Spleen (tissue), 11 donors: ENCODE measurements at regions not wholly inside any gene's neighbourhood (a gene's known extent, or its start where the extent isn't known, plus 50 kb on each side); places are given as distances from the start of the nearest gene placed in this dataset.

Experiments
- DNase-seq: peaks from one replicate; pipeline ENCODE4 v3.0.0-alpha.2; 2020
- H3K27ac ChIP-seq, 8 donors: fragments of 200-600 bp; sonication (generic) in 7 of 8; 1 replicate in 4 of 8; 2 replicates in 4 of 8; pipeline versions ENCODE4 v1.5.0 to v1.8.0; 2016 to 2021; ENCODE audit warnings: inconsistent platforms in 4 of 8, mild to moderate bottlenecking in 4 of 8, moderate library complexity in 1 of 8
- H3K27me3 ChIP-seq, 7 donors: fragments of 200-600 bp; sonication (generic) in 6 of 7; replicated peaks in 1 of 7; 1 replicate in 4 of 7; 2 replicates in 3 of 7; pipeline versions ENCODE4 v1.5.0 to v1.8.0; 2016 to 2021; ENCODE audit warnings: inconsistent platforms in 3 of 7, mild to moderate bottlenecking in 1 of 7
- H3K36me3 ChIP-seq, 6 donors: fragments of 200-600 bp; sonication (generic) in 5 of 6; 1 replicate in 4 of 6; 2 replicates in 2 of 6; pipeline versions ENCODE4 v1.5.0 to v1.8.0; 2016 to 2021; ENCODE audit warnings: inconsistent platforms in 2 of 6
- H3K4me1 ChIP-seq, 6 donors: fragments of 200-600 bp; sonication (generic) in 5 of 6; 1 replicate in 3 of 6; 2 replicates in 3 of 6; pipeline versions ENCODE4 v1.5.0 to v1.8.0; 2016 to 2021; ENCODE audit warnings: inconsistent platforms in 3 of 6
- H3K4me3 ChIP-seq, 8 donors: fragments of 200-600 bp; sonication (generic) in 7 of 8; 1 replicate in 4 of 8; 2 replicates in 4 of 8; pipeline versions ENCODE4 v1.5.0 to v1.8.0; 2016 to 2021; ENCODE audit warnings: inconsistent platforms in 4 of 8, mild to moderate bottlenecking in 4 of 8, moderate library complexity in 2 of 8
- H3K9me3 ChIP-seq, 8 donors: fragments of 200-600 bp; sonication (generic) in 7 of 8; 1 replicate in 4 of 8; 2 replicates in 4 of 8; pipeline versions ENCODE4 v1.5.0 to v1.8.0; 2016 to 2021; ENCODE audit warnings: inconsistent platforms in 4 of 8
- CTCF ChIP-seq, 11 experiments: fragments of 200-600 bp in 7 of 11; fragments of 450-650 bp in 4 of 11; sonication (generic) in 4 of 11; IDR thresholded peaks in 8 of 11; conservative IDR thresholded peaks in 3 of 11; 1 replicate in 7 of 11; 2 replicates in 4 of 11; pipeline versions ENCODE4 v1.4.0 to v1.8.0; 2016 to 2021; ENCODE audit warnings: antibody characterized with exemption in 11 of 11, inconsistent platforms in 4 of 11, mild to moderate bottlenecking in 1 of 11
- POLR2A ChIP-seq, 3 donors: fragments of 450-650 bp; IDR thresholded peaks; one replicate each; pipeline ENCODE4 v1.5.1; 2017; ENCODE audit warnings: antibody characterized with exemption in 3 of 3, mild to moderate bottlenecking in 1 of 3
- POLR2AphosphoS5 ChIP-seq, 3 donors: sonication (generic); formaldehyde crosslinking; IDR thresholded peaks; one replicate each; pipeline ENCODE4 v1.5.1; 2017; ENCODE audit warnings: antibody characterized with exemption in 3 of 3
- WGBS, 5 donors: extraction: QIAGEN DNeasy Blood & Tissue Kit in 3 of 5; methylation state at CpG; one replicate each; pipeline versions ENCODE4 v1.1.5 to v1.1.7; 2013 to 2018; 5-methylcytosine and 5-hydroxymethylcytosine counted together
- intact Hi-C: fragments of 100-400 bp; cut with DNase I; formaldehyde crosslinking; loops from one replicate; pipeline ENCODE4 v1.15.0; 2023; ENCODE audit warnings: low total_unique reads
- donor health status: healthy with polysubstance abuse.
- donor health status: DM: no; HTN: no; CAD: no; lungs with moderate emphysema.
- donor health status: DM: no; HTN: no; CAD: no.
- donor health status: Bipolar disorder and iron deficiency.
- donor health status: healthy.
- donor health status: DM: no; HTN: no; CAD: no.
- donor health status: DM: yes; HTN: yes; CAD: no.

GRCh38 chr6:1257778-1258177, 54.1 kb upstream of the FOXQ1 start:
- Histone ChIP-seq H3K4me1 (no peaks in the 10 kb centered on the region), H3K27ac (no peak overlapping the region), H3K9me3 (no peaks in the 10 kb centered on the region), H3K36me3 (no peaks in the 10 kb centered on the region), H3K27me3 (peaks cover 0 to 32% (median 0%) of the 10 kb centered on the region in 7 donors), H3K4me3 (no peak overlapping the region)
- WGBS, 5 donors: 78 to 86% (median 82%) methylated on average over 7 of the region's 7 CpGs
- intact Hi-C loops: no loop called here
- DNase-seq: no peak
- TF ChIP-seq CTCF (IDR thresholded peaks at IDR 0.05 in 8 of 11, conservative IDR thresholded peaks at IDR 0.05 in 3 of 11): no peak
- no peak for TF ChIP-seq POLR2AphosphoS5 (IDR thresholded peaks at IDR 0.05)
- TF ChIP-seq POLR2A (IDR thresholded peaks at IDR 0.05): no peak

DNA sequence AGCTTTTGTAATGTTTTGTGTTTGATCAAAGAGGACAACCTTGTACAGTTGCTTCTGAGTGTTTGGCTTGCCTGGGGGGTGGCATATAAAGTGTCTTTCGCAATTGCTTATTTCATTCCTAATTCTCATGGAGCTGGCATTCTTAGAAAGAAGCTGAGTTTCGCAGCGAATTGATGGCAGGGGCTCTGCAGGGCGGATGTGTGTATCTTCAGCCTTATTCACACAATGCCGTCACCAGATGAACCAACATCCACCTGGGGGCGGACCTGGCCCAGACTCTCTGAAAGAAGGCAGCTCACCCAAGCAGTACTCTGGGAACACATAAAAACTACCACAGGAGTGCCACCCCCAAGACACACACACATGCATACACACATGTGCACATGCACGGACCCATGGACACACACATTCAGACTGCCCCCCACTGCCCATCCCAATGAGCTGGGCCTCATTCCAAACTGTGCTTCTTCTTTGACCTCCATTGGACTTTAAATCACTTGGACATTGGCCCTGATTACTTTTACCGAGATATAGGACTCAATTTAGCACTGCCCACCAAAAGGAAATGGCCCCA, 55.4 kb upstream of the FOXQ1 start:
- Histone ChIP-seq H3K4me1 (no peaks in the 10 kb centered on the region), H3K27me3 (peaks cover 0 to 37% (median 0%) of the 10 kb centered on the region in 7 donors), H3K4me3 (no peak overlapping the region), H3K9me3 (no peaks in the 10 kb centered on the region), H3K27ac (no peak overlapping the region), H3K36me3 (no peaks in the 10 kb centered on the region)
- TF ChIP-seq POLR2AphosphoS5 (IDR thresholded peaks at IDR 0.05): no peak
- TF ChIP-seq POLR2A (IDR thresholded peaks at IDR 0.05): no peak
- TF ChIP-seq CTCF (IDR thresholded peaks at IDR 0.05 in 8 of 11, conservative IDR thresholded peaks at IDR 0.05 in 3 of 11): no peak
- no peak for DNase-seq
- intact Hi-C loops: no loop called here
- 82 to 96% (median 89%) methylated on average over 7 to 8 of the region's 8 CpGs for WGBS, 5 donors

DNA sequence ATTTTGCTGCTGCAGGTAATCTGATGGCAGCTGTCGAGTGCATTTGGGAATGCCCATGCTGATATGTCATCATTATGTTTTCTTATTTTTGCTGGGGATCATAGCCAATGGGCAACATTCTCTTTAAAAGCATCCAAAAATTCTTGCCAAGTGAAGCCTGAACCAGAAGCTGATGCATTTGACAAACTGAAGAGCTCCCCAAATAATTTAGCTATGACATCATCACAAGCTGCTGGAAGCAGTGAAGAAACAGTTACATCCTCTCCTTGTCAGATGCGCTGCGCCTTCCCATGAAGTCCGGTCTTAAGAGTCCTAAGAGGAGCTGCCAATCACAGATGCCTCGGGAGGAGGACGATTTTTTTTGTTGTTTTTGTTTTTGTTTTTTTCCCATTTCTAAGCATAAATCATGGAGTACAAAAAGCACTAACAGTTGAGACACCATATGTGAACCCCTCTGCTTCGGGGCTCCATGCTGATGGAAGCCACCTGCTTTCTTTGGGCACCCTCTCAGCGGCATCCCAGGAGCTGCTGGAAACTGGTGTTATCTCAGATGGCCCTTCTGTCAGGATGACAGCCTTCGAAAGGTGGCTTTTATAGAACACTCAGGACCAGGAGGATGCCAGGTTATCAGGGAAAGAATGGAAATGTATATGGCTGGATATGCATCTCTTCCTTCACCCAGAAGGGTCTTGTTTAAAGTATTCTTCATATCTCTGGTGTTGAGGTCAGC, 56.1 kb upstream of the FOXQ1 start:
- H3K36me3 ChIP-seq: no peaks in the 10 kb centered on the region
- H3K4me1 ChIP-seq: no peaks in the 10 kb centered on the region
- WGBS, 5 donors: 62 to 80% (median 71%) methylated on average over 9 of the region's 9 CpGs
- peaks cover 0 to 44% (median 0%) of the 10 kb centered on the region in 7 donors for H3K27me3 ChIP-seq
- no peaks in the 10 kb centered on the region for H3K9me3 ChIP-seq
- no peak overlapping the region for H3K27ac ChIP-seq
- no peak overlapping the region for H3K4me3 ChIP-seq
- no peak for DNase-seq
- intact Hi-C loops: no loop called here
- TF ChIP-seq POLR2AphosphoS5 (IDR thresholded peaks at IDR 0.05) (no peak), POLR2A (IDR thresholded peaks at IDR 0.05) (no peak), CTCF (IDR thresholded peaks at IDR 0.05 in 8 of 11, conservative IDR thresholded peaks at IDR 0.05 in 3 of 11) (no peak)

GRCh38 chr6:1254326-1254725, 57.6 kb upstream of the FOXQ1 start:
- Histone ChIP-seq H3K4me1 (no peaks in the 10 kb centered on the region), H3K9me3 (no peaks in the 10 kb centered on the region), H3K27me3 (peaks cover 0 to 50% (median 0%) of the 10 kb centered on the region in 7 donors), H3K36me3 (no peaks in the 10 kb centered on the region), H3K4me3 (no peak overlapping the region), H3K27ac (no peak overlapping the region)
- intact Hi-C loops: no loop called here
- DNase-seq: no peak
- TF ChIP-seq POLR2A (IDR thresholded peaks at IDR 0.05) (no peak), POLR2AphosphoS5 (IDR thresholded peaks at IDR 0.05) (no peak)
- WGBS, 5 donors: 86 to 96% (median 88%) methylated on average over 4 of the region's 4 CpGs
